Dendritic cell treated with granulocyte-macrophage colony-stimulating factor and Interleukin-4, amounts not matched to agents 40 ng/mL and 50 ng/mL, for 4 days (primary cell): ENCODE measurements at regions not wholly inside any gene's neighbourhood (a gene's known extent, or its start where the extent isn't known, plus 50 kb on each side); places are given as distances from the start of the nearest gene placed in this dataset.

Experiments used
- H3K27ac Mint-ChIP-seq: one replicate; pipeline ENCODE4 v1.8.0; 2022; ENCODE audit warnings: mild to moderate bottlenecking, mixed read lengths
- H3K27me3 Mint-ChIP-seq: one replicate; pipeline ENCODE4 v1.8.0; 2022; ENCODE audit warnings: mild to moderate bottlenecking, mixed read lengths
- H3K36me3 Mint-ChIP-seq: one replicate; pipeline ENCODE4 v1.8.0; 2022; ENCODE audit warnings: low read depth, mixed read lengths
- H3K4me1 Mint-ChIP-seq: one replicate; pipeline ENCODE4 v1.8.0; 2022; ENCODE audit warnings: low read depth, mixed read lengths
- H3K4me3 Mint-ChIP-seq: one replicate; pipeline ENCODE4 v1.8.0; 2022; ENCODE audit warnings: mild to moderate bottlenecking, moderate library complexity, mixed read lengths
- H3K9me3 Mint-ChIP-seq: one replicate; pipeline ENCODE4 v1.8.0; 2022; ENCODE audit warnings: mixed read lengths
- intact Hi-C: fragments of 100-400 bp; cut with micrococcal nuclease; formaldehyde crosslinking; loops from one replicate; pipeline ENCODE4 v1.15.0; 2022

DNA sequence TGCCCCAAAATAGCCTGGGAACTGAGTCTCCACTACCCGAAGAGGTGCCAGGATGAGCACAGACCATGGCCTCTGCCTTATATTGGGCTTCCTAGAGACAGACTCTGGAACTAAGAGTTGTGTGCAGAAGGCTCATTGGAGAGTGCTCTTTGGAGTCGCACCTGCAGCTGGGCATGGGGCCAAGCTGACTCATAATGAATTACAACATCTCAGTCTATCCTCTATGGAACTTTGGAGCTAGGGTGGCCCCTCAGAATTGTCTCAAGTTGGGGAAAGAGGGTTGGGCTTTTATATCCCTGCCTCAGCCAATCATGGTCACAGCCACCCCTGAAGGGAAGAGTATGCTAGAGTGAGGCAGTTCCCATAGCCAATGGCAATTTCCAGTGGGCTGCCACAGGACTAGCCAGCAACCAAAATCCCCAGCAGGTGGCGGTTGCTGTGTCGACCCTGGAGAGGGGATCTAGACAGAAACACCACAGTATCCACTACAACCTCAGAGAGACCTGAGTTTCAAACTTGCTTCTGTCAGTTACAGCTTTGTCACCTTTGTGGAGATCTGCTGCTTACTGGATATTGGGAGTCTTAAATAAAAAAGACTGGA lies 93.8 kb downstream of the DMRTA2 start:
- H3K4me3 Mint-ChIP-seq, result no peak overlapping the region
- H3K9me3 Mint-ChIP-seq, result no peaks in the 10 kb centered on the region

DNA sequence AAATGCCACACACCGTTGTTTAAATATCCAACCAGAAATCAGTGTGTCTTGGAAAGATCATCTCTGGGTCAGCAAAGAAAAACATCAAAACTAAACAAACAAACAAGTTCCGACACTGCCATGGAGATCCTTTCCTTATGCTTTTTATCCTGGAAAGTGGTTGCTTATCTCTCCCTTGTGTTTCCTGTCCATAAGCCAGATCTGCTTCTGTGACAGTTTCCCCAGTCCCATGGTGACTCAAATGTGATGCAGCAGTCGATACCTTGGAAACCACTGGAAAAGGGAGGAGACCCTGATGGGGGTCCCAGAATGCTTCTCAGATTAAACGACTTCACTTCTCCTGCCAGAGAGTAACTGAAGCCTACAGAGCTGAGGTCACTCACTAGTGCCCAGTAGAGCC lies 94.7 kb downstream of the DMRTA2 start:
- intact Hi-C loops, result no loop called here
- Mint-ChIP-seq H3K27me3 (peaks cover 27% of the 10 kb centered on the region), H3K4me1 (peaks cover 6% of the 10 kb centered on the region), H3K27ac (no peak overlapping the region), H3K36me3 (no peaks in the 10 kb centered on the region), H3K4me3 (no peak overlapping the region), H3K9me3 (no peaks in the 10 kb centered on the region)

More for the DNA sequence above, 93.8 kb downstream of the DMRTA2 start:
- no peak overlapping the region for H3K27ac Mint-ChIP-seq
- no peaks in the 10 kb centered on the region for H3K36me3 Mint-ChIP-seq
- peaks cover 6% of the 10 kb centered on the region for H3K4me1 Mint-ChIP-seq
- H3K27me3 Mint-ChIP-seq, result peaks cover 35% of the 10 kb centered on the region
- intact Hi-C loops, result no loop called here

DNA sequence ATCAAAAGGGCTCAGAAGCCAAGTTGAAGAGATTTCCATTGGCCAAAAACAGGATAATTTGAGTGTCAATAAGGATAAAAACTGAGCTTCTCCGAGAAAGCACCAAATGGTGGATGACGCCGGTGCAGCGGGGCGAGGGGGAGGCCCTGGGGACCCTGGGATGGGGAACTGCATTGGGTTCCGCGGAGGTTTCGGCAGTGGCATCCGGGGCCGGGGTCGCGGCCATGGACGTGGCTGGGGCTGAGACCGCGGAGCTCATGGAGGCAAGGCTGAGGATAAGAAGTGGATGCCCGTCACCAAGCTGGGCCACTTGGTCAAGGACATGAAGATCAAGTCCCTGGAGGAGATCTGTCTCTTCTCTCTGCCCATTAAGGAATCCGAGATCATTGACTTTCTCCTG lies 97.2 kb downstream of the DMRTA2 start:
- no peak overlapping the region for H3K4me3 Mint-ChIP-seq
- H3K4me1 Mint-ChIP-seq, result no peaks in the 10 kb centered on the region
- H3K27ac Mint-ChIP-seq, result no peak overlapping the region
- H3K9me3 Mint-ChIP-seq, result no peaks in the 10 kb centered on the region
- peaks cover 7% of the 10 kb centered on the region for H3K27me3 Mint-ChIP-seq
- no peaks in the 10 kb centered on the region for H3K36me3 Mint-ChIP-seq
- intact Hi-C loops, result no loop called here

DNA sequence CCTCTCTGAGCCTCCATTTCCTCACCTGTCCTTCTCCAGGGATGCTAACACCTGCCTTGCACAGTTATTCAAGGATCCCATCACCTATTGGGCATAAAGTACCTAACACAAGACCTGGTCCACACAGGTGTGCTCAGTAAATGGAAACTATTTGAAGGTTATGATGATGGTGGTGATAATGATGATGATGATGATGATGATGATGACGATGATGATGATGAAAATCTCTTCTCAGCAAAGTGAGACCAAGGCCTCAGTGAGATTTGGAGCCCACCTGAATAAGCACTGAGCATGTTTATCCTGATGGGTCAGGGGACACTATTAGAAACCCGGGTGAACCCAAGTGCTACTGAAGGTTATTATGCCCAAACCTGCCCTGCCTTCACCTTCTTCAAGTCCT lies 100.7 kb downstream of the DMRTA2 start:
- no peaks in the 10 kb centered on the region for H3K9me3 Mint-ChIP-seq
- H3K27ac Mint-ChIP-seq, result no peak overlapping the region
- H3K4me1 Mint-ChIP-seq, result no peaks in the 10 kb centered on the region
- no peak overlapping the region for H3K4me3 Mint-ChIP-seq
- intact Hi-C loops, result no loop called here
- peaks cover 4% of the 10 kb centered on the region for H3K27me3 Mint-ChIP-seq
- H3K36me3 Mint-ChIP-seq, result no peaks in the 10 kb centered on the region

DNA sequence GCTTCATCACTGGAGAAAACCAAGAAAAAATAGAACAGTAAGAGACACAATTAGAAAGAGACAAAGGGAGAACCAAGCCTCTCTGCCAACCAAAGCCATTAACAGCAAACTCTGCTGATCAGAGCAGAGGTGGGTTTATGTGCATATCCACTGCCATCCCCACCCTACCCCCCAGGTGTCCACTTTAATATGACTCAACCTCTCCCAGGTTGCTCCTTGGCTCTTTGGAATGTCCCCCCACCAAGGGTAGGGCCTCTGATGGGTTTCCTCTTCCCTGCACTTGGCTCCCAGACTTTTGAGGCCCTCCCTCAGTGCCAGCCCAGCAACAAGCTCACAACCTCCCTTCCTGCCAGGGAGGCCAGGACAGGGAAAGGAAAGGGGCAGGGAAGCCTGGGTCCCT lies 104.8 kb downstream of the DMRTA2 start:
- Mint-ChIP-seq H3K9me3 (no peaks in the 10 kb centered on the region), H3K36me3 (no peaks in the 10 kb centered on the region), H3K27me3 (peaks cover 4% of the 10 kb centered on the region), H3K4me3 (no peak overlapping the region), H3K4me1 (no peaks in the 10 kb centered on the region), H3K27ac (no peak overlapping the region)
- intact Hi-C loops, result no loop called here

DNA sequence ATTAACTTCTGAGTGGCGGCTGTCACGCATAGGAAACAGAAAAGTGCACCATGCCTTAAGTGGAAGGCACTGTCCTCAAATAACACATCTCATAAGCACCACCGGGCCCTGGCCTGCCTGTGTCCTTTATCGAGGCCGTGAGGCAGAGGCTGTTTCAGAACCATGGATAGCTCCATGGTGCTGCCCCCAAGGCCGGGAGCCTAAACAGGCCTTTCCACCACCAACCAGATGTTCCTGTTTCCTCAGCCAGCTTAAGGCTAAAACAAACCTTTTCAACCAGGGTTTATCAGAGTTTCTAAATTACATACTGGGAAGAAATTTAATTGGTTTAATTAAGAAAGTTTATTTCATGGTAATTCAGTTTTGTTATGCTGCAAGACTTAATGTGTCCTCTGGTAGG lies 114.4 kb downstream of the DMRTA2 start:
- no peak overlapping the region for H3K27ac Mint-ChIP-seq
- no peaks in the 10 kb centered on the region for H3K36me3 Mint-ChIP-seq
- H3K4me3 Mint-ChIP-seq, result no peak overlapping the region
- no peaks in the 10 kb centered on the region for H3K27me3 Mint-ChIP-seq
- H3K9me3 Mint-ChIP-seq, result no peaks in the 10 kb centered on the region
- no peaks in the 10 kb centered on the region for H3K4me1 Mint-ChIP-seq
- intact Hi-C loops, result no loop called here

DNA sequence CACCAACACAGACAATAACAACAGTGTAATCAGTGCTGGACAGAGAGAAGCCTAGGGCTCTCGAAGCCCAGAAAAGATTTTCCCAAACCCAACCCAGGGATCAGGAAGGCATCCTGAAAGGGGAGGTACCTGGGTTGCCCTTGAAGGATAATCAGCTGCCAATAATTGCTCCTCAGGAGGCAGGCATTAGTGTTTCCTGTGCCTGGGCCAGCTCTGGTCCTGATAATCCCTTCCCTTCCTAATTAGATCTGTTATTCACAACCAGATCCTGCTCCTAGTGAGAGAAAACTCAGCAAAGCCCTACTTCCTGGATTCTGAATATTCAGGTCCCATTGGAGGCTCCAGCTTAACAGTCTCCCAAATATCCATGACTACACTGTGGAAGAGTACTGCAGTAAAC lies 117.4 kb downstream of the DMRTA2 start:
- H3K36me3 Mint-ChIP-seq, result no peaks in the 10 kb centered on the region
- no peaks in the 10 kb centered on the region for H3K4me1 Mint-ChIP-seq

DNA sequence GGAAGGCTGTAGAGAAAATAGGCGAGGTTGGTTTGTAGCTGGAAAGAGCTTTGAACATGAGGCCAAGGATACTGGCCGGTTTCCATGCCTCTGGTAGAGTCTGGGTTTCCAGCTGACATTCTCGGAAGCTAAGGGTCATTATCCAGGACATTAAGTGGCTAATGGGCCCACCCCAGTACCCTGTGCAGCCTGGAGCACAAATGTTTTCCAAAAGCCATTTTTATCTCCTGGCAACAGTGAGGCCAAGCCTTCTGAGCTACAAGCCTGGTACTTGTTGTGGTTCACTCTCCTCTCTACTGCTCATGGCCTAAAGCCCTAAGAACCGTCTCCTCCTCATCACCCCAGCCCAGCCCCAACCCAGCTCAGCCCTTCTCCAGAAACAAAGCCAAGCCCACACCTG lies 122.9 kb downstream of the DMRTA2 start:
- H3K4me1 Mint-ChIP-seq, result no peaks in the 10 kb centered on the region
- H3K9me3 Mint-ChIP-seq, result no peaks in the 10 kb centered on the region
- intact Hi-C loops, result no loop called here
- H3K36me3 Mint-ChIP-seq, result no peaks in the 10 kb centered on the region
- H3K4me3 Mint-ChIP-seq, result no peak overlapping the region
- H3K27me3 Mint-ChIP-seq, result peaks cover 2% of the 10 kb centered on the region
- H3K27ac Mint-ChIP-seq, result no peak overlapping the region

More for the DNA sequence above, 117.4 kb downstream of the DMRTA2 start:
- no peaks in the 10 kb centered on the region for H3K9me3 Mint-ChIP-seq
- no peak overlapping the region for H3K4me3 Mint-ChIP-seq
- intact Hi-C loops, result no loop called here
- H3K27me3 Mint-ChIP-seq, result no peaks in the 10 kb centered on the region
- H3K27ac Mint-ChIP-seq, result no peak overlapping the region

DNA sequence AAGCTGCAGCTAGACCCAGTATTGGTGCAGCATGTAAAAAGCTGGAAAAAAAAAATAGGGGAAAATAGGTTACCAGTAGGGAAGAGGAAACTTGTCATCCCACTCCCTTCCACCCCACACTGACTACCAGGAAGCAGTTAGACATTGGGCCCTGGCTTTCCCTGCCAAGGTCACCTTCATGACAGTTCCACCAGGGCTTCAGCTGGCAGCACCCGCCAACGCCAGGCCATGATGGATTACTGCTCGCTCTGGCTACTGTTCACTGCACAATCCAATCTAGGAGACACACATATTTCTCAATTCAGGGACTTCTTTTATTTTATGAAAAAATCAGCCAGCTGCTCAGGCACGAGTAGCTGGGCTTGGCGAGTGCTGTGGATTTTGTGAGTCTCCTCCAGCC lies 127.7 kb downstream of the DMRTA2 start:
- H3K4me3 Mint-ChIP-seq, result no peak overlapping the region
- intact Hi-C loops, result no loop called here
- no peaks in the 10 kb centered on the region for H3K9me3 Mint-ChIP-seq
- no peaks in the 10 kb centered on the region for H3K36me3 Mint-ChIP-seq
- no peaks in the 10 kb centered on the region for H3K4me1 Mint-ChIP-seq
- H3K27me3 Mint-ChIP-seq, result peaks cover 2% of the 10 kb centered on the region
- H3K27ac Mint-ChIP-seq, result no peak overlapping the region

DNA sequence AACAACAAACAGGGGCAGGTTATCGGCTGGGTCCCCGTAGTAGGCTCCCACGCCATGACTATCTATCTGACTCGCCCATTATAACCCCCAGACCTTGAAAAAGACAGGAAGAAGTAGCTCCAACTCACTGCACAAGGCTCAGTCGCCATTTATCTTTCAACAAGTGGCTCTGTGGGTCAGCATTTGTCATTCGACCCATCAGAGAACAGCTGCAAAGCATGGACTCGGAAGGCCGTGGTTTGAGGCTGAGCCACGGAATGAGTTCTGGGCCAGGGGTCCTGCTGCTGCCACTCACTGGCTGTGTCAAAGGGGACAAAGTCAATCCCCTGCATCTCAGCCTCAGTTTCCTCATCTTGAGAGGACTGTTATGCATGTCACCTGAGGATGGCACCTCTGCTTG lies 131.0 kb downstream of the DMRTA2 start:
- intact Hi-C loops, result no loop called here
- Mint-ChIP-seq H3K4me3 (no peak overlapping the region), H3K36me3 (no peaks in the 10 kb centered on the region), H3K4me1 (no peaks in the 10 kb centered on the region), H3K27ac (no peak overlapping the region), H3K9me3 (no peaks in the 10 kb centered on the region), H3K27me3 (peaks cover 5% of the 10 kb centered on the region)

DNA sequence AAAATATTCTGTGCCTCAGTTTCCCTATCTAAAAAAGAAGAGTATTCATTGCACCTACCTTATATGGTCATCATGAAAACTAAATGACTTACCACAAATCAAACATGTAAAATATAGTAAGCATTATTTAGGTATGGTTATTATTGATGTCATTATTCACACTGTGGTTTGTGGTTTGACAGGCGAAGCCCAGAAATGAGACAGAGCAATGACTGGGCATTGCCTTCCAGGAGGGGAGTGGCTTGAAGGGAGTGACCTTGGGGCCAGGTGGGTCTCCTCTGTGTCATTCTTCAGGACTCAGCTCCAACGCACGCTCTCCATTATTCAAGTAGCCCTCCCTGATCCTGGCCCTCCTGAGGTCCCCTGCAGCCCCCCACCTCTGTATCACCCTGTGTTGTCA lies 133.7 kb downstream of the DMRTA2 start:
- intact Hi-C loops, result no loop called here
- H3K4me3 Mint-ChIP-seq, result no peak overlapping the region
- H3K4me1 Mint-ChIP-seq, result no peaks in the 10 kb centered on the region
- H3K27me3 Mint-ChIP-seq, result peaks cover 5% of the 10 kb centered on the region
- H3K9me3 Mint-ChIP-seq, result no peaks in the 10 kb centered on the region
- H3K27ac Mint-ChIP-seq, result no peak overlapping the region
- no peaks in the 10 kb centered on the region for H3K36me3 Mint-ChIP-seq

DNA sequence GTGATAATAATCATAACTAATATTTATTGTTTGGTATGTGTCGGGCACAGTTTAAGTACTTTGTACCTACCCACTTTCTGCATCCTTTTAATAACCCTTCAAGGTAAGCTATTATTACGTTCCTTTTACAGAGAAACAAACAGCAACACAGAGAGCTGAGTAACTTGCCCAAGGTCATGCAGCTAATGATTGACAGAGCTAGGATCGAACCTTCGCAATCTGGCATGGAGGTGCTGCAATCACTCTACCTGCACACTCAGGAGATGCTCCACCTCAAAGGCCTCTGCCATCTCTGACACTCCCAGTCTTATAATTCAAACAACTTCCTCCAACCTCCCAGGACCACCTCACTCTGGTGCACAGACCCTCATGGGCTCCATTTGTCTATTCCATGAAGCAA lies 137.2 kb downstream of the DMRTA2 start:
- H3K27ac Mint-ChIP-seq, result no peak overlapping the region
- no peaks in the 10 kb centered on the region for H3K4me1 Mint-ChIP-seq
- no peaks in the 10 kb centered on the region for H3K9me3 Mint-ChIP-seq
- H3K4me3 Mint-ChIP-seq, result no peak overlapping the region
- H3K27me3 Mint-ChIP-seq, result peaks cover 8% of the 10 kb centered on the region
- intact Hi-C loops, result no loop called here
- no peaks in the 10 kb centered on the region for H3K36me3 Mint-ChIP-seq

DNA sequence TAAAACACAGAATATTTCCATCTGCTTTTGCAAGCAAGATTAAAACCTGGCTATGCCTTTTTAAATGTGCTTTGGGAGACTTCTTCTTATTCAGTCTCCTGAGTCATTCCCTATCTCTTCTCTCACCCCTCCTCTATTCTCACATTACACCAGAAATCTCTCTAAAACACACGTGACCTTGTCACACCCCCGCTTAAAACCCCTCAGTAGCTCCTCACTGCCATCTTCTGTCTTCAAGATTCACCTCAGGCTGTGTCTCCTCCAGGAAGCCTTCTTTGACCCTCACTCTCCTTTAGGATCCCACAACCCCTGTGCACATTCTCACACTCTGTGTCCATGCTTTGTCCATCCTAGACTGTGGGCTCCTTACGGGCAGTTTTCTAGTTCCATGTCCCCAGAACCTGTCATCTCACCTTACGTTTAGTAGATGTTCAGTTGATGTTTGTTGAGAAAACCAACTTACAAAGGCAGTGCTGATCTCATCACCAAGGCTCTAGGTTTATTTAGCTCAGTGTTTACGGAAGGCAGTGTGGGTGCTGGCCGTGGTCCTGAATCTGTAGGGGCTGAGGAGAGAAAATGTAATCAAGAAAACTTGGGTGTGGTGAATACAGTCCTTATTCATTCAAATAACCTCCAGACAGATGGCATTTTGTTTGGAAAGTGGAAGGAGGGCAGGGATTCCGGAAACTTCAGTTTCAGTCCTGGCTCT lies 143.5 kb downstream of the DMRTA2 start:
- no peaks in the 10 kb centered on the region for H3K4me1 Mint-ChIP-seq
- H3K27ac Mint-ChIP-seq, result no peak overlapping the region
- no peaks in the 10 kb centered on the region for H3K9me3 Mint-ChIP-seq
- H3K27me3 Mint-ChIP-seq, result peaks cover 11% of the 10 kb centered on the region
- intact Hi-C loops, result no loop called here
- no peaks in the 10 kb centered on the region for H3K36me3 Mint-ChIP-seq
- no peak overlapping the region for H3K4me3 Mint-ChIP-seq

DNA sequence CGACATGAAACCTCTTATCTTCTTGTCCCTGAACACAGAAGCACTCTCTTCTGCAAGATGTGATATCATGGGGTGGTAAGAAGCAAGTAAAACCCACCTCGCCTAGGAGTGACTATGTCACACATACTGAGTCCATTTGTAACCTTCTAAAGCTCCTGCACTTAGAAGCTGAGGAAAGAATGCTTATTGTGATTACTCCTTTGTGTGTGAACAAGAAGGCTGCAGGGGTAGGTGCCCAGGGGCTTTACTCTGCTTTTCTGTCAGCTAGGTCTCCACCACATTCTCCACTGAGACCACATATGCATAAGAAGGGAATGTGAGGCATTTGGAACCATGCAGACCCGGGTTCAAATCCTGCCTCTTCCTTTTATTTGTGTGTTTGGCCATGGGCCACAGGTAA lies 144.3 kb downstream of the DMRTA2 start:
- no peaks in the 10 kb centered on the region for H3K4me1 Mint-ChIP-seq
- no peaks in the 10 kb centered on the region for H3K36me3 Mint-ChIP-seq
- no peak overlapping the region for H3K27ac Mint-ChIP-seq
- intact Hi-C loops, result no loop called here
- H3K9me3 Mint-ChIP-seq, result no peaks in the 10 kb centered on the region
- H3K27me3 Mint-ChIP-seq, result peaks cover 8% of the 10 kb centered on the region
- H3K4me3 Mint-ChIP-seq, result no peak overlapping the region

DNA sequence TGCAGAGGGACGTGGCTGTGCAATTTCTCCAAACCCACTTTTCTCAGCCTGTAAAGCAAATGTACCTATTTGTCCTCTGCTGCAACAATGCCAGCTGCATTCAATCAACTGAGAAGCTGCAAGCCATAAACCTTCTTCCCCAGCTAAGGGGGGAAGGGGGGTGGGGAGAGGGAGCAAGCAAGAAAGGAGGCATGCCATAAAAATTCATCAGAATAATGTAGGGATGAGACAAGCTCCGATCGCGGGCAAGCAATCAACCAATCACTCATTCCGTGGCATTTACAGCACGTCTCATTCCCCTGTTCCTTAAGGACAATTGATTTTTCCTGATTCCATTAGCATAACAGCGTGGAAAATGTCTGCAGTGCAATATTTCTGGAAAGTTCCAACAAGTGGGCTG lies 144.8 kb downstream of the DMRTA2 start:
- Mint-ChIP-seq H3K4me3 (no peak overlapping the region), H3K9me3 (no peaks in the 10 kb centered on the region), H3K27me3 (peaks cover 7% of the 10 kb centered on the region), H3K27ac (no peak overlapping the region), H3K4me1 (no peaks in the 10 kb centered on the region), H3K36me3 (no peaks in the 10 kb centered on the region)
- intact Hi-C loops, result no loop called here
